Mesendoderm (in vitro differentiated cells): ENCODE measurements at regions not wholly inside any gene's neighbourhood (a gene's known extent, or its start where the extent isn't known, plus 50 kb on each side); places are given as distances from the start of the nearest gene placed in this dataset.
A peak's percentile ranks its signal among the peaks of the same experiment; 100 is the strongest.

Experiments used
- DNase-seq: peaks from one replicate; pipeline ENCODE4 v3.0.0; 2013
- H2AK5ac ChIP-seq: 2 replicates; pipeline ENCODE4 v1.6.1; 2013; ENCODE audit warnings: low read length, inconsistent platforms
- H2BK120ac ChIP-seq: 2 replicates; pipeline ENCODE4 v1.6.1; 2013; ENCODE audit warnings: low read depth, mild to moderate bottlenecking, low read length, moderate library complexity, mixed read lengths
- H2BK15ac ChIP-seq: replicated peaks from 2 replicates; pipeline ENCODE4 v1.6.1; 2013; ENCODE audit warnings: low read depth, mild to moderate bottlenecking, moderate library complexity
- H2BK5ac ChIP-seq: 2 replicates; pipeline ENCODE4 v1.6.1; 2013; ENCODE audit warnings: low read length, inconsistent platforms
- H3K18ac ChIP-seq: 2 replicates; pipeline ENCODE4 v1.6.1; 2013; ENCODE audit warnings: mild to moderate bottlenecking, low read length, mixed read lengths
- H3K23ac ChIP-seq: one replicate; pipeline ENCODE4 v1.6.1; 2013; ENCODE audit warnings: low read length
- H3K27ac ChIP-seq: 2 replicates; pipeline ENCODE4 v1.5.1; 2013; ENCODE audit warnings: low read depth, mild to moderate bottlenecking, inconsistent platforms, low read length, moderate library complexity
- H3K27me3 ChIP-seq: 2 replicates; pipeline ENCODE4 v1.6.1; 2013; ENCODE audit warnings: low read length, control low read depth, mild to moderate bottlenecking, inconsistent platforms; ENCODE audit not compliant: insufficient read depth, poor library complexity
- H3K36me3 ChIP-seq: 2 replicates; pipeline ENCODE4 v1.6.1; 2013; ENCODE audit warnings: low read length, inconsistent platforms; ENCODE audit not compliant: control insufficient read depth, insufficient read depth
- H3K4ac ChIP-seq: one replicate; pipeline ENCODE4 v1.6.1; 2013; ENCODE audit warnings: low read depth, mild to moderate bottlenecking, low read length, moderate library complexity
- H3K4me1 ChIP-seq: 2 replicates; pipeline ENCODE4 v1.6.1; 2013; ENCODE audit warnings: low read depth, low read length, inconsistent platforms; ENCODE audit not compliant: control insufficient read depth
- H3K4me2 ChIP-seq: 2 replicates; pipeline ENCODE4 v1.6.1; 2013; ENCODE audit warnings: low read length
- H3K4me3 ChIP-seq: 2 replicates; pipeline ENCODE4 v1.5.1; 2013; ENCODE audit warnings: mild to moderate bottlenecking, low read length
- H3K56ac ChIP-seq: one replicate; pipeline ENCODE4 v1.6.1; 2013; ENCODE audit warnings: low read length
- H3K79me1 ChIP-seq: 2 replicates; pipeline ENCODE4 v1.6.1; 2013; ENCODE audit warnings: low read length, inconsistent platforms
- H3K79me2 ChIP-seq: 2 replicates; pipeline ENCODE4 v1.6.1; 2013; ENCODE audit warnings: mild to moderate bottlenecking, low read length; ENCODE audit not compliant: control insufficient read depth, insufficient read depth
- H3K9ac ChIP-seq: 2 replicates; pipeline ENCODE4 v1.6.1; 2013; ENCODE audit warnings: low read length, inconsistent platforms
- H4K5ac ChIP-seq: one replicate; pipeline ENCODE4 v1.6.1; 2013; ENCODE audit warnings: low read length
- H4K8ac ChIP-seq: one replicate; pipeline ENCODE4 v1.6.1; 2013; ENCODE audit warnings: low read depth, mild to moderate bottlenecking, control low read depth, low read length, moderate library complexity
- WGBS: extraction: QIAGEN DNeasy Blood & Tissue Kit; methylation state at CpG from one replicate; pipeline ENCODE4 v1.1.7; 2013; ENCODE audit warnings: low lambda C conversion rate, missing lambda C conversion rate; ENCODE audit not compliant: insufficient coverage; ENCODE audit errors: extremely low coverage; 5-methylcytosine and 5-hydroxymethylcytosine counted together

- no peak overlapping the region for H4K5ac ChIP-seq
- H4K8ac ChIP-seq: no peak overlapping the region
- H3K27ac ChIP-seq: no peak overlapping the region
- no peaks in the 10 kb centered on the region for H3K79me2 ChIP-seq
- WGBS: no CpG with 5 or more reads among the region's 2 CpGs
- no peak overlapping the region for H2BK120ac ChIP-seq
- no peaks in the 10 kb centered on the region for H3K27me3 ChIP-seq
- H3K4me1 ChIP-seq: peaks cover 8% of the 10 kb centered on the region
- H3K4me2 ChIP-seq: no peak overlapping the region
- no peak for DNase-seq
- no peak overlapping the region for H3K18ac ChIP-seq
- no peak overlapping the region for H3K9ac ChIP-seq
- H3K4ac ChIP-seq: no peak overlapping the region
- no peaks in the 10 kb centered on the region for H3K36me3 ChIP-seq
- H2AK5ac ChIP-seq: no peak overlapping the region
- no peak overlapping the region for H2BK15ac ChIP-seq
- no peaks in the 10 kb centered on the region for H3K79me1 ChIP-seq
- H2BK5ac ChIP-seq: no peak overlapping the region
- no peak overlapping the region for H3K23ac ChIP-seq
- no peak overlapping the region for H3K4me3 ChIP-seq
- no peak overlapping the region for H3K56ac ChIP-seq
Observed at GRCh38 chr1:8082945-8083344, 56.8 kb upstream of the ERRFI1 start.

DNA sequence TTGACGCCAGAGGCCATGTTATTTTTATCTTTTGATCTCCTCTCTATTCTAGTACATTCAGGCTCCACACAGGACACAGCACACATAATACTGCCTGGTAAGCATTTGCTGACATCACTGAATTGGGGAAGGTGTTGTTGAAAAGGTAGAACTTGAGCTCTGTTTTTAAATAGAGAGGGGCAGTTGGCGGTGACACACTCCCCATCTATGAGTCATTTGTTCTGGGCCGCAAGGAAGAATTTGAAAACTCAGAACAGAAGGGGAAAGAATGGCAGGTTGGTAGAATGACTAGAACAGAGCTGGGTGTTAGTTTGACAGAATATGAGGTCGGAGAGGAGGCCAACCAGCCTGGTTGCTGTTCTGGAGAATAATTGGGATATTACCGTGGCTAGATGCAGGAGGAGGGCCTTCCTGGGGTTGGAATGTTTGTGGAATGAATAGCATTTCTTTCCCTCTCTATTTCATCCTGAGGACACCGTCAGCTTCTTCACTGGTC, 52.1 kb upstream of the ERRFI1 start:
- Histone ChIP-seq H4K8ac (no peak overlapping the region), H3K18ac (peak overlapping the region; percentile 53), H3K79me1 (no peaks in the 10 kb centered on the region), H2BK15ac (peak overlapping the region; percentile 76), H3K27ac (no peak overlapping the region), H3K36me3 (no peaks in the 10 kb centered on the region), H3K4ac (no peak overlapping the region), H2BK5ac (no peak overlapping the region), H3K4me1 (peaks cover 9% of the 10 kb centered on the region), H4K5ac (no peak overlapping the region), H3K4me3 (no peak overlapping the region), H3K27me3 (no peaks in the 10 kb centered on the region), H3K79me2 (no peaks in the 10 kb centered on the region), H2AK5ac (no peak overlapping the region), H3K23ac (no peak overlapping the region), H3K9ac (no peak overlapping the region), H2BK120ac (no peak overlapping the region), H3K4me2 (no peak overlapping the region), H3K56ac (peak overlapping the region; percentile 17)
- WGBS: no CpG with 5 or more reads among the region's 6 CpGs
- peak; percentile 78 for DNase-seq

DNA sequence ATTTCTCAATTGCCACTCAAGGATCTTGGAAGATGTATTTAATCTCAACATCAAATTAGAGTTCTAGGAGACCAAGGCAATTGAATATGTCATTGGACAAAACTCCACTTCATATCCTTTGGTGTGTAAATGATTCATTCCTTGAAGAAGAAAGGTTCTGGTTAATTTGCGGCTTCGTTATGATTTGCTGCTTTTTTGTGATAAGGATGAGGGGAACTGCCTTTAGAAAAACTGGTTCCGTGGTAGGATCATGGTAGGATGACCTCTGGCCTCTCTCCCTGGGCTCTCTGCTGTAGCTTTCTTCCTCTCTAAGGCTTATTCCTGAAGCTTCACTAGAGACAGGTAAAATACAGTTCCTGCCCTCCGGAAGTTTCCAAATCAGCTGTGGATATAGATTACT, 51.5 kb upstream of the ERRFI1 start:
- no peak overlapping the region for H4K8ac ChIP-seq
- no peaks in the 10 kb centered on the region for H3K79me2 ChIP-seq
- no peak overlapping the region for H3K9ac ChIP-seq
- no peak overlapping the region for H2BK5ac ChIP-seq
- no peak overlapping the region for H2BK120ac ChIP-seq
- H3K27ac ChIP-seq: no peak overlapping the region
- no peak overlapping the region for H3K18ac ChIP-seq
- no peak overlapping the region for H3K4me3 ChIP-seq
- WGBS: no CpG with 5 or more reads among the region's 4 CpGs
- H3K4me2 ChIP-seq: no peak overlapping the region
- DNase-seq: no peak
- H3K56ac ChIP-seq: no peak overlapping the region
- no peak overlapping the region for H3K23ac ChIP-seq
- H3K36me3 ChIP-seq: no peaks in the 10 kb centered on the region
- no peak overlapping the region for H3K4ac ChIP-seq
- H3K4me1 ChIP-seq: peaks cover 9% of the 10 kb centered on the region
- H2BK15ac ChIP-seq: peak overlapping the region; percentile 41
- H2AK5ac ChIP-seq: no peak overlapping the region
- no peaks in the 10 kb centered on the region for H3K27me3 ChIP-seq
- no peak overlapping the region for H4K5ac ChIP-seq
- H3K79me1 ChIP-seq: no peaks in the 10 kb centered on the region

GRCh38 chr1:8077120-8077573, 51.0 kb upstream of the ERRFI1 start:
- Histone ChIP-seq H3K18ac (no peak overlapping the region), H3K4me1 (peaks cover 9% of the 10 kb centered on the region), H4K8ac (no peak overlapping the region), H3K4me2 (no peak overlapping the region), H3K56ac (no peak overlapping the region), H4K5ac (no peak overlapping the region), H3K9ac (no peak overlapping the region), H2BK15ac (peak overlapping the region; percentile 41), H3K79me1 (no peaks in the 10 kb centered on the region), H3K27ac (no peak overlapping the region), H3K23ac (no peak overlapping the region), H3K79me2 (no peaks in the 10 kb centered on the region), H3K4ac (no peak overlapping the region), H2AK5ac (no peak overlapping the region), H3K27me3 (no peaks in the 10 kb centered on the region), H2BK120ac (no peak overlapping the region), H3K4me3 (no peak overlapping the region), H3K36me3 (no peaks in the 10 kb centered on the region), H2BK5ac (no peak overlapping the region)
- DNase-seq: peak; percentile 56
- no CpG with 5 or more reads among the region's 8 CpGs for WGBS

DNA sequence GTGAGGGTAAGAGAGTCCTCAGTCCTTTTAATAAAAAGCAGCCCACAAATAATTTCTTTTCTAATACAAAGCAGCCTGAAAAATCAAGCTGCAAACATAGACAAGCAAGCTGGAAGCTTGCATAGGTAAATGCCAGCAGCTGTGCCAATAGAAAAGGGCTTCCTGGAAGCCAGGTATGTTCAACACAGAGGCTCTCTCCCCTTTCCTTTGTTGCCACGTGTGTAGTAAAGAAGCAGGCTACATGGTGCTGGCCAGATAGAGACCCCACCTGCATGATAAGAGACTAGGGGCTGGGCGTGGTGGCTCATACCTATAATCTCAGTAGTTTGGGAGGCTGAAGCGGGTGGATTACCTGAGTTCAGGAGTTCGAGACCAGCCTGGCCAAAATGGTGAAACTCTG, 50.1 kb upstream of the ERRFI1 start:
- H3K4me3 ChIP-seq: no peak overlapping the region
- no peak overlapping the region for H3K18ac ChIP-seq
- H3K4ac ChIP-seq: no peak overlapping the region
- no peaks in the 10 kb centered on the region for H3K79me1 ChIP-seq
- H4K5ac ChIP-seq: no peak overlapping the region
- no peak for DNase-seq
- peaks cover 9% of the 10 kb centered on the region for H3K4me1 ChIP-seq
- WGBS: no CpG with 5 or more reads among the region's 4 CpGs
- H3K56ac ChIP-seq: no peak overlapping the region
- H3K23ac ChIP-seq: no peak overlapping the region
- no peak overlapping the region for H3K9ac ChIP-seq
- no peaks in the 10 kb centered on the region for H3K36me3 ChIP-seq
- H2AK5ac ChIP-seq: no peak overlapping the region
- no peak overlapping the region for H3K27ac ChIP-seq
- no peaks in the 10 kb centered on the region for H3K79me2 ChIP-seq
- H2BK15ac ChIP-seq: no peak overlapping the region
- H3K27me3 ChIP-seq: no peaks in the 10 kb centered on the region
- no peak overlapping the region for H2BK120ac ChIP-seq
- H3K4me2 ChIP-seq: no peak overlapping the region
- no peak overlapping the region for H4K8ac ChIP-seq
- H2BK5ac ChIP-seq: no peak overlapping the region
